IPS-NIHi7 (cell line): ENCODE measurements at regions not wholly inside any gene's neighbourhood (a gene's known extent, or its start where the extent isn't known, plus 50 kb on each side); places are given as distances from the start of the nearest gene placed in this dataset.

Experiments used
- DNase-seq: peaks from one replicate; pipeline ENCODE4 v3.0.0; 2012; ENCODE audit warnings: mixed read lengths; ENCODE audit errors: extremely low spot score

DNA sequence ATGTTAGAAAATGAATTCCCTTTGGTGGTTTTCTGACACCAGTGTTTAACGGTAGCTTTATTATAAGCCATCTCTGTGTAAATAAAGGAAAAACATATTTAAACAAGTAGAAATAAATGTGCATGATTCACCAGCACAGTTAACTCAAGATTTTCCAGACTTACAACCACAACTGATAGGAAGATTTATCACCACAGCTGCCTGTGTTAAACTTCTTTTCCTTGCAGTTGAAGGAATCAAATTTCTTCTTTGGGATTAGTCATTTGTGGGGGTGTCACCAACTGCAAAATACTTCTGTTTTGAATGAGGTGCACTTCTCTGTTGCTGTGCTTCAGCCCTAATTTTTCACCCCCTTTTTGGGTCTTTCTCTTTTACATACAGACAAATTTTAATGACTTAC, 128.1 kb upstream of the STK26 start:
- no peak for DNase-seq

DNA sequence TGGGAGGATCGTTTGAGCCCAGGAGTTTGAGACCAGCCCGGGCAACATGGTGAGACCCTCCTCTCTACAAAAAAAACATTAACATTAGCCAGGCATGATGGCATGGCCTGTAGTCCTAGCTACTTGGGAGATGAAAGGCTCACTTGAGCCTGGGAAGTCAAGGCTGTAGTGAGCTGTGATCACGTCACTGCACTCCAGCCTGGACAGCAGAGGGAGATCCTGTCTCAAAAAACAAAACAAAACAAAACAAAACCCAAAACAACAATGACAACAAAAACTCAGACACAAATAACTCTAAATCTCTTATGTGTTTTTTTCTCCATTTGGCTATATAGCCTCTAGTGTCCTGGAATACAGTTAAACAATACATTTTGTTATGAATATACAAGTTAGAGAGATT, 127.3 kb upstream of the STK26 start:
- DNase-seq, result no peak

DNA sequence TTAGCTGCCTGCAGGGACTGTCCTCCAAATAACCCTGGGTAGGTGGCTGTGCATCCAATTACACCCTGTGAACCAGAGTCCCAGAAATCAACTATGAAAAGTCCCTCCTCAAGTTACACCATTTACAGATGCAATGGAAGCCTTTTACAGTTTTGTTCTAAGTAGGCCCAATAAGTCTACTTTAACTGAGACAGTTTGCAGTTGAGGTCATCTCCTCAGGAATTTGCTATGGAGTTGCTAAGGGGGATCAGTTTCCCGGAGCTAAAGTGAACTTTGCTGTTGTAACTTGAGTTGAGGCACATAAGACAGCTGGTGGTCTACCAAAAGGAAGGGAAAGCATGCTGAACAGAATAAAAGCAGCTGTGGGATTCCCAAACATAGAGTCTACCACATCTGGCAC, 121.6 kb upstream of the STK26 start:
- no peak for DNase-seq

DNA sequence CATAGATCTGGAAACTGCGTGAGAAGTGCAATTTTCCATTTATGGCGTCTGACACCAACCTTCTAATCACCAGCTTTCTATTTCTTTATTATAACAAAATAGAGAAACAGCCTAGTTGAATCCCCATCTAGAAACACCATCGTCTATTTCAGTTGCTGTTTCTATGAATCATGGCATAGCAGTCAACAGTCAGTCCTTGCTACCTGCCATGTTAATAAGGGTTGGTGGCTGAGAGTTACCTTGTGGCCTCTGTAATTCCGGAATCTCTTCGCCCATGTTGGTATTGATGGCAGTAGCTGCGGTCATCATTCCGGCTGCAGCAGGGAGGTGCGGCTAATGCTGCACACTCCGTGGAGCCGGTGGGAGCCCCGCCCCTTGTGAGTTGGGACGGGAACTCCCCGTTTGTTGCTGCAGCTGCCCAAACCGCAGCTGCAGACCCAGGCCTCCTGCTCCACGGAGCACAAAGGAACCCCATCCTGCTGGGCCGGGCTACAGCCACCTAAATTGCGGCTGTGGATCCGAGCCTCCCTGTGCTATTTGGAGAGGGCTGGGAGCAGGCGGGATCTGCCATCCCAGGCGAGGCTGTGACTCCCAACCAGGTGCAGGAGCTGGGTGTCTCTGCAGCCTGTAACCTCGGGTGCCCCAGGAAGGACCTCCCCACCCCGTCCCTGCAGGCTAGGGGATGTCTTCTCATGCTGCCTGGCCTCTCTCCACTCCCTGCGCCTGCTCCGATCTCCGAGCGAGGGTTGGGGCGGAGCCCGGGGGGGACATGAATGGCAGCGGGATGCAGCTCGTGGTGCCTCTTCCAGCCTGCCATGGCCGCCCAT, 115.4 kb upstream of the STK26 start:
- DNase-seq, result no peak

DNA sequence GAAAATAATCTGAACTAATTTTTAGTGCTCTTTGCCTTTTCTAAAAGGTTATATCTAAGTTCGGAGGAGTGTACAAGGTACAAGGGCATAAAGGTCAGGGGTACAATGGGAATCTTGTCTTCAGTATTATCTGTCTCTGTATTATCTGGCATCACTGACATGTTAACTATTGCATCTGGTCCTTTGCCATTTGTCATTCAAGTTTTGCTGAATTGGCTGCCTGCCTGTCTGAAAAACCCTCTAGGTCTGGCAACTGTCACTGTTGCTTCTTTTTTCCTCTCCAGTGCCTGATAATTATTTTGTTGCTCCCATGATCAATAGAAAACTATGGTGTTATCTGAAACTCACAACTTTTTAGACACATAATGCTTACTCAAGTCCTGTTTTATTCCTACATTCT, 112.5 kb upstream of the STK26 start:
- no peak for DNase-seq

DNA sequence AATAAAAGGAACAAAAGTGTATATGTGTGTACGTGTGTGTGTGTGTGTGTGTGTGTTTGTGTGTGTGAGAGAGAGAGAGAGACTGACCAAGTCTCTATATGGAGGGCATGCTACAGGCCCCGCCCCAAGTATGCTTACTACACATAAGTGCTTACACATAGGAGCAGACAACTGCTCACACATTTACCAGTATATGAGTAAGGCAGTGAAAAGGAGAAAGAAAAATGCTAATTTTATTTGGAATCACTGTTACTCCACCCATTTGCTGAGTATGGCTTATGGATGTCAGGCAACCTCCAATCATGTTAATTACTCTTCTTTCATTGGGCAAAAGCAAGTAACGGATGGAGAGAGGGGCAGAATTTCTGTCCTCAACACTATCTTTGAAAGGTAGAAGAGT, 107.6 kb upstream of the STK26 start:
- DNase-seq, result no peak

DNA sequence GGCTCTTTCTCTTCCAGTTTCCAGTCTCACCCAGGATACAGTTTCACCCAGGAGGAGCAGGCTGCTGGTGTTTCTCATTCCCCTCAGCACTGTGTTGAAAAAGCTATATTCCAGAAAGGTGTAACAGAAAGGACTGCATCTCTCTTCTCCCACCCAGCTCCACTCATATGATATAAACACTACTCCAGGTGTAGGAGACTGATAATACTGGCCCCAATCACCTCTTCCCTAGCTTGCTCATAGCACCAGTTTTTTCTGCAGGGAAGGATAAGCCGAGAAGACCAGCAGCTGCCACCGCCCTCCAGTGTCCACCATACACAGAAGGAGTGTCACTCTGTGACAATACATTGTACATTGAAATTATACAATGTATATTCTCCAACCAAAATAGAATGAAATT, 105.5 kb upstream of the STK26 start:
- no peak for DNase-seq

DNA sequence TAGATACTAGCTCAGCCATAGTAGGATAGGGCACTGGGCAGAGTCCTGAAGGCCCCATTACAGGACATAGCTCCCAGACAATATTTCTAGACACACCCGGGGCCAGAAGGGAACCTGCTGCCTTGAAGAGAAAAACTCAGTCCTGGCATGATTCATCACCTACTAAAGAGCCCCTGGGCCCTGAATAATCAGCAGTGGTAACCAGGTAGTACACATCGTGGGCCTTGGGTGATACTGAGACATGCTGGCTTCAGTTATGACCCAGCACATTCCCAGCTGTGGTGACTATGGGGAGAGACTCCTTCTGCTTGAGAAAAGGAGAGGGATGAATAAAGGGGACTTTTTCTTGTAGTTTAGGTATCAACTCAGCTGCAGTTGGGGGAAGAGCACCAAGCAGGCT, 104.3 kb upstream of the STK26 start:
- DNase-seq, result no peak

DNA sequence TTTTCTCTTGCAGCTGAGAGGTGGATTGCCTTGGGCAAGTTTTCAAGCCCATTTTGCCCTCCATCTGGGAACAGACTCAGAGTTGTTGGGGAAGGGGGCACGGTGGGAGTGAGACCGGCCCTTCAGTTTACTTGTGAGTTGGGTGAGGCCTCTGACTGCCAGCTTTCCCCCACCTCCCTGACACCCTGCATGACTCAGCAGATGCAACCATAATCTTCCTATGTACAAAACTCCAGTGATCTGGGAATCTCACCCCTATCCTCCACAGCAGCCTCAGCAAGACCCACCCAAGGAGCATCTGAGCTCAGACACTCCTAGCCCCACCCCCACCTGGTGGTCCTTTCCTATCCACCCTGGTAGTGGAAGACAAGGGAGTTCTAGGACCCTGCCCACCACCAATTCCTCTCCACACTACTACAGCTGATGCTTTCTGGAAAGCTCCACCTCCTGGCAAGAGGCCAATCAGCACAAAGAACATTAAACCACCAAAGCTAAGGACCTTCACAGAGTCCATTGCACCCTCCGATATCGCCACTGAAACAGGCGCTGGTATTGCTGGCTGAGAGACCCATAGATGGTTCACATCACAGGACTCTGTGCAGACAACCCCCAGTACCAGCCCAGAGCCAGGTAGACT, 99.4 kb upstream of the STK26 start:
- DNase-seq, result no peak

DNA sequence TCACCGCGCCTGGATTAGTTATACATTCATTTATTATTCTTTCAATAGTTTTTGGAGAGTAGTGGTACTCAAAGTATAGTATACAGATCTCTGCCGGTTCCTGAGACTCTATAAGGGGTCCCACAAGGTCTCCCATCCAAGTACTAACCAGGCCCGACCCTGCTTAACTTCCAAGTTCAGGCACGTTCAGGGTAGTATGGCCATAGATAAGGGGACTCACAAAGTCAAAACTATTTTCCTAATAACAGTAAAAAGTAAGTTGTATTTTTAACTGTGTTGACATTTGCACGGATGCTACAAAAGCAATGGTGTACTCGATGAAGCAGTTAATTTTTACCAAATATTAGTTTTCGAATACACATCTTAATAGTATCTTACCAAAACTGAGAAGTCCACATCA, 84.4 kb upstream of the STK26 start:
- DNase-seq, result no peak

DNA sequence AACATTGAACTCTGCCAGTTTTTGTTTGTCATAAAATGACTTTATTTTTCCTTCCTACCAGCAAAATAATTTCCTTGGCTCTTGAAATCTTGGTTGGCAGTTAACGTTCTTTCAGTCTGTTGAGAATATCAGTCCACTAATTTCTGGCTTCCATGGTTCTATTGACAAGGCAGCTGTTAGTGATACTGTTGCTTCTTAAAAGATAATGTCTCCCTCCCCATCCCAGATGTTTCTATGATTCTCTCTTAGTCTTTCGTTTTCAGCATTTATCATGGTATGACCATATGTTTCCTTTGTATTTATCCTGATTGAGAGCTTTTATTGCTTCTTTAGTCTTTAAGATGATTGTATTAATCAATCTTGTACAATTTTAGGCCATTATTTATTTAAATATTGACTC, 81.1 kb upstream of the STK26 start:
- DNase-seq, result no peak

DNA sequence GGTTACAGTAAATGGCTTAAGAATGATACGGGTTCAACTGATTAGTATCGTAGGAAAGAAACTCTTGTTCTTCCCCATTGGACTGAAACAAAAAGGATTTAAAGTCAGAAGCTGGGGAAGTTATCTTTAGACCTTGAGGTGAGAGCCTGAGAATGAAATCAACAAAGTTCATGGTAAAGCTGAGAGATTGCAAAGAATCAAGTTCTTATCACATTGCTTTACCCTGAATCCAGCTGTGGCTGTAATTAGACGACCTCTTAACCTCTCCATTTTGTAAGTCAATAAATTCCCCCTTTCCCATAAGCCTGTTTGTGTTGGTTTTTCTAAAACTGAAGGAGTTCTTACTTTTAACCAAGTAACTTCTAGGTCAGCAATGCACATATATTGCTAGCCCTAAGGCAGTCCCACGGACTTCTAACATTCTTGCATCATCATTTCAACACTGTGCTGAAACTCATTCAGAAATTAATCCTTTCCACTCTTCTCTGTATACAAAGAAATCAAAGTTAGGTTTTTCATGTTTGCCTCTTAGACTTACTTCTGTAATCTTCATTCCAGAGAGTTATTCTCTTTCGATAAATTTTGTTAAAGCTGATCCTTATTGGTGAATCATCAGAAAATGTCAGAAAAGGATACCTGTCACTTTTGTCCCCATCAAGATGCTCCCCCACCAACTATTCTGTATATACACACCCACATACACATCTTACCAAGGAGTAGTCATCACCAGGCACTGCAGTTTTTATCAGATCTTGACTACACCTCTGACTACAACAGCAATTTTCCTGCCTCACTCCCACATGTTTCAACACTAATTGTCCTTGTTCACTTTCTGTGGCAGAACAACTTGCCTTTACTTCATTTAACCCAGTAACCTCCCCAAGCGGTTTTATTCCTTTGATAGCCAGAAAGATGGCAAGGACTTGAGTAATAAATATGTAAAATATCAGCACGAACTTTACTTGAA, 77.9 kb upstream of the STK26 start:
- no peak for DNase-seq

DNA sequence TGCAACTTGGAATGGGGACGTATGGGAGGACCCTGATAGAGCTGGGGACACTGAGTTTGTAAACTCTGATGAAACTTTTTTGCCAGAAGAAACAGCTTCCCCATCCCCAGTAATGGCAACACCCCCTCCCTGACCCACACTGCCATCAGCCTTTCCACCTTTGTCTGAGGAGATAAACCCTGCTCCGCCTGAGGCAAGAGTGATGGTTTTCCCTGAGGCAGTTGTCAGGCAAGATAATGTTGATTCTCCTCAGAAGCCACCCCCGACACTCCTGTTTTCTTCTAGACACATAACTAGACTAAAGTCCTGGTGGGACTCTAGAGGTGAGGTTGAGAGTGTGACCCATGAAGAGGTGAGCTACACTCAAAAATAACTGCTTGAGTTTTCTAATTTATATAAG, 71.9 kb upstream of the STK26 start:
- DNase-seq, result no peak

DNA sequence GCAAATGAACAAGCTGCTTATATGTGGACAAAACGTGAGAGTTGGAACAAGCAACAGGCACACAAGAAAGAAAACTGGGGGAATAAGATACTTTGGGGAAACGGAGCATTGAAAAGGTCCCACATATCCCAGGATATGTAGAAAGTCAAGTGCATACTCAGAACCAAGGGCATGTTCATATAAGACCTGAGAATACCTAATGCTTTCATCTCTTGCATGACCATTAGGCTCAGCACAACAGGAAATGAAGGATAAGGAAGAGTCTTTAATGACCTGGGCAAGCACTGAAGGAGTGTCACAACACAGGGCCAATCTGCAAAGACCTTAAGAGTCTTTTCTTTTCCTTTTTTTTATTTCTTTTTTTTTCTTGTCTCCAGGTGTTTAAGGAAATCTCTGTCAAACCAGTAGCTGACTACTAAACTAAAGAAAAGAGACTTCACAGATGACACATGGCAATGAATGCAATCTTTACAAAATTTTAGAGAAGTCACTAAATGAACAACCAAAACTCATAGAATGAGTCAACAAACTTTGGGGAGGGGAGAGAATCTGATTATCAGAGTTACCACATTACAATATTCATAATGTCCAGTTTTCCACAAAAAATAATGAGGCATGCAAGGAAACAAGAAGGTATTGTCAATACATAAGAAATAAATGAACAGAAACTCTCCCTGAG, 67.9 kb upstream of the STK26 start:
- no peak for DNase-seq

DNA sequence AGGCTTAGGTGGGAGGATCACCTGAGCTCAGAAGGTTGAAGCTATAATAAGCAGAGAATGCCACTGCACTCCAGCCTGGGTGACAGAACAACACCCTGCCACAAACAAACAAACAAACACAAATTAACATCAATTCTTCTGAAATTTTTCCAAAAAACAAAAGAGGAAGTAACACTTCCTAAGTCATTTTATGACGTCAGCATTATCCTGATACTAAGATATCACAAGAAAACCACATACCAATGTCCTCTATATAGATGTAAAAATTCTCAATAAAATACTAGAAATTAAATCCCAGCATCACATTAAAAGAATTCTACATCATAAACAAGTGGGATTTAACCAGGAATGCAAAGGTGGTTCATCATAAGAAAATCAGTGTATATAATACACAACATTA, 64.4 kb upstream of the STK26 start:
- no peak for DNase-seq

DNA sequence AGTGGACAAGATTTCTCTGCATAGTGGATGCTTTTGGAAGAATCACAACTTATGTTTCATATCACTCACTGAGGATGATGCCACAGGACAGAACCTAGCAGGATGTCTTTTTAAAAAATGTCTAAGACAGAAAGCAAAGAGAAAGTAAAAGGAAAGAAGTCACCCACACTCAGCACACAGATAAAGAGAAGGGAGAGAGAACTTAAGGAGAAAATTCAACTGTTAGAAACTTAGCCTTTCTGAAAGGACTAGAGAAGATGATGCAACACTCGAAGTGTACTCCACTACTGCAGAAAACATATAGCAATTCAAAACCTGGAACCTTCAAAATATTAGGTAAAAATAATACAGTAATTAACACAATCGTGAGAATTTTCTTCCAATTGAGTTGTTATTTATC, 52.8 kb upstream of the STK26 start:
- DNase-seq, result no peak
